ENCODE measurements at regions not wholly inside any gene's neighbourhood (a gene's known extent, or its start where the extent isn't known, plus 50 kb on each side); places are given as distances from the start of the nearest gene placed in this dataset.
"Not testable (repeated sequence)": the region's sequence is repeated elsewhere in the genome, so short reads cannot be mapped to it uniquely, and the experiment has no call there.

- peak; percentile 74 for DNase-seq
Measured at GRCh38 chr6:134420614-134421181, 102.8 kb upstream of the SGK1 start.

GRCh38 chr6:134419716-134420115 lies 101.8 kb upstream of the SGK1 start:
- DNase-seq: no peak

- peak; percentile 69 for DNase-seq
Measured at GRCh38 chr6:134416418-134417154, 98.7 kb upstream of the SGK1 start.

- no peak for DNase-seq
Measured at GRCh38 chr6:134415656-134416055, 97.7 kb upstream of the SGK1 start.

- DNase-seq: no peak
Measured at GRCh38 chr6:134415194-134415593, 97.3 kb upstream of the SGK1 start.

- no peak for DNase-seq
Measured at GRCh38 chr6:134414793-134415192, 96.9 kb upstream of the SGK1 start.

- peak; percentile 96 for DNase-seq
Measured at GRCh38 chr6:134413241-134413643, 95.3 kb upstream of the SGK1 start.

- DNase-seq: no peak
Measured at GRCh38 chr6:134410541-134410940, 92.6 kb upstream of the SGK1 start.

GRCh38 chr6:134407791-134408190 lies 89.9 kb upstream of the SGK1 start:
- peak; percentile 68 for DNase-seq

GRCh38 chr6:134406311-134406710 lies 88.4 kb upstream of the SGK1 start:
- no peak for DNase-seq

GRCh38 chr6:134405386-134406087 lies 87.6 kb upstream of the SGK1 start:
- no peak for DNase-seq

GRCh38 chr6:134403312-134403711 lies 85.4 kb upstream of the SGK1 start:
- DNase-seq: not testable (repeated sequence)

- no peak for DNase-seq
Measured at GRCh38 chr6:134402372-134402984, 84.6 kb upstream of the SGK1 start.

GRCh38 chr6:134400941-134401340 lies 83.0 kb upstream of the SGK1 start:
- DNase-seq: no peak

GRCh38 chr6:134398453-134398852 lies 80.5 kb upstream of the SGK1 start:
- DNase-seq: peak; percentile 99

- DNase-seq: no peak
Measured at GRCh38 chr6:134397676-134398075, 79.8 kb upstream of the SGK1 start.

- no peak for DNase-seq
Measured at GRCh38 chr6:134394905-134395304, 77.0 kb upstream of the SGK1 start.

- DNase-seq: no peak
Measured at GRCh38 chr6:134394208-134394607, 76.3 kb upstream of the SGK1 start.

GRCh38 chr6:134391205-134391604 lies 73.3 kb upstream of the SGK1 start:
- DNase-seq: peak; percentile 50

- peak; percentile 56 for DNase-seq
Measured at GRCh38 chr6:134389658-134390057, 71.7 kb upstream of the SGK1 start.

- peak; percentile 99 for DNase-seq
Measured at GRCh38 chr6:134389129-134389528, 71.2 kb upstream of the SGK1 start.

- DNase-seq: not testable (repeated sequence)
Measured at GRCh38 chr6:134386482-134386881, 68.6 kb upstream of the SGK1 start.

- no peak for DNase-seq
Measured at GRCh38 chr6:134381959-134382358, 64.0 kb upstream of the SGK1 start.

GRCh38 chr6:134379599-134379998 lies 61.7 kb upstream of the SGK1 start:
- no peak for DNase-seq
